ENCODE measurements at regions not wholly inside any gene's neighbourhood (a gene's known extent, or its start where the extent isn't known, plus 50 kb on each side); places are given as distances from the start of the nearest gene placed in this dataset.

DNA sequence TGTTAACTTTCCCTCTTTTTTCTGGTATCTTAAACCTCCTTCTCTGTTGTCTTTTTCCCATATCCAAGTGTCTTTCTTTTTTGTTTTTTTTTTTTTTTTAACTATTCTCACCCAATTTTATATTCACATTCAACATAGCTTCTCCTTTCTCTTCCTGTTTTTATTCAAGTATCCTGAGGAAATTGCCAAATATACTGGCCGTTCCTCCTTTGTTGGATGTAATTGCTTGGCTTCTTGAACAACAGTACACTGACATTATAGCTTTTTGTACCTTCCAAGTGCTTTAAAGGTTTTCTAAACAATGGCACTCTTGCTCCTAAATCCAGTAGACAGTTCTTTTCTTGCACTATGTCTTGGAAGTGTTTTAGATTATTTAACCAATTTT, 1146.8 kb downstream of the MAT2B start:
- Histone ChIP-seq H3K4me1 (ENCODE audit: insufficient read depth, low read length, severe bottlenecking) (no peaks in the 10 kb centered on the region), H3K27ac (ENCODE audit: low read depth, low read length, poor library complexity, severe bottlenecking) (no peak overlapping the region), H3K79me2 (ENCODE audit: insufficient read depth, low read length) (no peaks in the 10 kb centered on the region), H3F3A (ENCODE audit: insufficient read depth, low read length) (no peaks in the 10 kb centered on the region), H3K27me3 (ENCODE audit: insufficient read depth, low read length) (no peaks in the 10 kb centered on the region), H3K36me3 (ENCODE audit: insufficient read depth, low read length) (no peaks in the 10 kb centered on the region), H3K4me2 (ENCODE audit: low read length) (no peak overlapping the region), H4K20me1 (ENCODE audit: insufficient read depth, low read length) (no peaks in the 10 kb centered on the region), H3K4me3 (ENCODE audit: low read depth, low read length, poor library complexity, severe bottlenecking) (no peak overlapping the region), H3K9ac (ENCODE audit: low read length) (no peak overlapping the region), H3K9me3 (ENCODE audit: low read length) (no peaks in the 10 kb centered on the region), H3K9me2 (ENCODE audit: low read depth, low read length) (no peaks in the 10 kb centered on the region), H2AFZ (ENCODE audit: low read length) (no peak overlapping the region)
- no peak for TF ChIP-seq EZH2 (IDR thresholded peaks at IDR 0.05; ENCODE audit: borderline replicate concordance, low read length)
- TF ChIP-seq, protein P1, sequence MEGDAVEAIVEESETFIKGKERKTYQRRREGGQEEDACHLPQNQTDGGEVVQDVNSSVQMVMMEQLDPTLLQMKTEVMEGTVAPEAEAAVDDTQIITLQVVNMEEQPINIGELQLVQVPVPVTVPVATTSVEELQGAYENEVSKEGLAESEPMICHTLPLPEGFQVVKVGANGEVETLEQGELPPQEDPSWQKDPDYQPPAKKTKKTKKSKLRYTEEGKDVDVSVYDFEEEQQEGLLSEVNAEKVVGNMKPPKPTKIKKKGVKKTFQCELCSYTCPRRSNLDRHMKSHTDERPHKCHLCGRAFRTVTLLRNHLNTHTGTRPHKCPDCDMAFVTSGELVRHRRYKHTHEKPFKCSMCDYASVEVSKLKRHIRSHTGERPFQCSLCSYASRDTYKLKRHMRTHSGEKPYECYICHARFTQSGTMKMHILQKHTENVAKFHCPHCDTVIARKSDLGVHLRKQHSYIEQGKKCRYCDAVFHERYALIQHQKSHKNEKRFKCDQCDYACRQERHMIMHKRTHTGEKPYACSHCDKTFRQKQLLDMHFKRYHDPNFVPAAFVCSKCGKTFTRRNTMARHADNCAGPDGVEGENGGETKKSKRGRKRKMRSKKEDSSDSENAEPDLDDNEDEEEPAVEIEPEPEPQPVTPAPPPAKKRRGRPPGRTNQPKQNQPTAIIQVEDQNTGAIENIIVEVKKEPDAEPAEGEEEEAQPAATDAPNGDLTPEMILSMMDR (IDR thresholded peaks at IDR 0.05; ENCODE audit: low read length): no peak

- H3K27ac ChIP-seq (ENCODE audit: low read depth, low read length, poor library complexity, severe bottlenecking): no peak overlapping the region
- no peaks in the 10 kb centered on the region for H3K4me1 ChIP-seq (ENCODE audit: insufficient read depth, low read length, severe bottlenecking)
- H3K9ac ChIP-seq (ENCODE audit: low read length): no peak overlapping the region
- no peak overlapping the region for H2AFZ ChIP-seq (ENCODE audit: low read length)
- H3K79me2 ChIP-seq (ENCODE audit: insufficient read depth, low read length): no peaks in the 10 kb centered on the region
- no peaks in the 10 kb centered on the region for H3F3A ChIP-seq (ENCODE audit: insufficient read depth, low read length)
- H4K20me1 ChIP-seq (ENCODE audit: insufficient read depth, low read length): no peaks in the 10 kb centered on the region
- H3K36me3 ChIP-seq (ENCODE audit: insufficient read depth, low read length): no peaks in the 10 kb centered on the region
- H3K9me3 ChIP-seq (ENCODE audit: low read length): no peaks in the 10 kb centered on the region
- H3K9me2 ChIP-seq (ENCODE audit: low read depth, low read length): no peaks in the 10 kb centered on the region
- no peak overlapping the region for H3K4me3 ChIP-seq (ENCODE audit: low read depth, low read length, poor library complexity, severe bottlenecking)
- H3K27me3 ChIP-seq (ENCODE audit: insufficient read depth, low read length): no peaks in the 10 kb centered on the region
- TF ChIP-seq, protein P1 (IDR thresholded peaks at IDR 0.05; ENCODE audit: low read length): no peak
- TF ChIP-seq EZH2 (IDR thresholded peaks at IDR 0.05; ENCODE audit: borderline replicate concordance, low read length): no peak
- H3K4me2 ChIP-seq (ENCODE audit: low read length): no peak overlapping the region
Measured at GRCh38 chr5:164663198-164663989, 1158.0 kb downstream of the MAT2B start.

DNA sequence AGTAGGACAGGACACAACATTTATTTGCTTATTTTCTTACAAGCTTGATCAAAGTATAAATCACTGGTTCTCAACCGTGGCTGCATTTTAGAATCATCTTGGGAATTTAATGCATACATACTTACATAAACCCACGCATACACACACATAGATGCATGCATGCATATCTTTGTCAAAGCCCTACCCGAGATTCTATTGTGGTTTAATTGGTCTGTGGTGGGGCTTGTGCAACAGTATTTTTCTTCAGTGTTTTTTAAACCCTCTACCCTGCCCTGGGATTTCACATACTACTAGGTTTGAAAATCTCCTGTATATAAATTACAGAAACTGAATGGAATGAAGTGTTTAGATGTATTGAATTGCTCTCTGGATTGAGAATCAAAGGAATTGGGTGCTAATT, 1166.2 kb downstream of the MAT2B start:
- TF ChIP-seq, protein P1 (IDR thresholded peaks at IDR 0.05; ENCODE audit: low read length): no peak
- no peak for TF ChIP-seq EZH2 (IDR thresholded peaks at IDR 0.05; ENCODE audit: borderline replicate concordance, low read length)
- Histone ChIP-seq H3K9me2 (ENCODE audit: low read depth, low read length) (no peaks in the 10 kb centered on the region), H2AFZ (ENCODE audit: low read length) (no peak overlapping the region), H3K79me2 (ENCODE audit: insufficient read depth, low read length) (no peaks in the 10 kb centered on the region), H3K4me1 (ENCODE audit: insufficient read depth, low read length, severe bottlenecking) (no peaks in the 10 kb centered on the region), H4K20me1 (ENCODE audit: insufficient read depth, low read length) (no peaks in the 10 kb centered on the region), H3K9me3 (ENCODE audit: low read length) (no peaks in the 10 kb centered on the region), H3F3A (ENCODE audit: insufficient read depth, low read length) (no peaks in the 10 kb centered on the region), H3K36me3 (ENCODE audit: insufficient read depth, low read length) (no peaks in the 10 kb centered on the region), H3K4me3 (ENCODE audit: low read depth, low read length, poor library complexity, severe bottlenecking) (no peak overlapping the region), H3K27ac (ENCODE audit: low read depth, low read length, poor library complexity, severe bottlenecking) (no peak overlapping the region), H3K27me3 (ENCODE audit: insufficient read depth, low read length) (no peaks in the 10 kb centered on the region), H3K4me2 (ENCODE audit: low read length) (no peak overlapping the region), H3K9ac (ENCODE audit: low read length) (no peak overlapping the region)
